ENCODE measurements at regions not wholly inside any gene's neighbourhood (a gene's known extent, or its start where the extent isn't known, plus 50 kb on each side); places are given as distances from the start of the nearest gene placed in this dataset.

DNA sequence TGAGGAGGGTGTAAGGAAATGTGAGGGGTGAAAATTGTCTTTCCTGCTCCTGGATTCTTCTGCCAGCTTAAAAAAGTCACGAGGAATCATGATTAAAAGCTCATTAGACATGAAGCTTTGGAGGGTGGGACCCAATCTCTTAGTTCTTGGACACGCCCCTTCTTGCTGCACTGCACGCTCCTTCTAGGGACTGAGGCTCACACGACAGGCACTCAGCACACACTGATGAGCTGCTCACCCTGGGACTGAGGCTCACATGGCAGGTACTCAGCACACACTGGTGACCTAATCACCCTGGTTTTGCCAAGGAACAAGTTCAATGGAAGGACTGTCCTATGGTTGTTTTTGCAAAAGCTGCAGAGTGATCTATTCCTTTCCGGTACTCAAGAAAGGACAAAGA lies 65.8 kb upstream of the ELMO1 start:
- TF ChIP-seq, protein P1, sequence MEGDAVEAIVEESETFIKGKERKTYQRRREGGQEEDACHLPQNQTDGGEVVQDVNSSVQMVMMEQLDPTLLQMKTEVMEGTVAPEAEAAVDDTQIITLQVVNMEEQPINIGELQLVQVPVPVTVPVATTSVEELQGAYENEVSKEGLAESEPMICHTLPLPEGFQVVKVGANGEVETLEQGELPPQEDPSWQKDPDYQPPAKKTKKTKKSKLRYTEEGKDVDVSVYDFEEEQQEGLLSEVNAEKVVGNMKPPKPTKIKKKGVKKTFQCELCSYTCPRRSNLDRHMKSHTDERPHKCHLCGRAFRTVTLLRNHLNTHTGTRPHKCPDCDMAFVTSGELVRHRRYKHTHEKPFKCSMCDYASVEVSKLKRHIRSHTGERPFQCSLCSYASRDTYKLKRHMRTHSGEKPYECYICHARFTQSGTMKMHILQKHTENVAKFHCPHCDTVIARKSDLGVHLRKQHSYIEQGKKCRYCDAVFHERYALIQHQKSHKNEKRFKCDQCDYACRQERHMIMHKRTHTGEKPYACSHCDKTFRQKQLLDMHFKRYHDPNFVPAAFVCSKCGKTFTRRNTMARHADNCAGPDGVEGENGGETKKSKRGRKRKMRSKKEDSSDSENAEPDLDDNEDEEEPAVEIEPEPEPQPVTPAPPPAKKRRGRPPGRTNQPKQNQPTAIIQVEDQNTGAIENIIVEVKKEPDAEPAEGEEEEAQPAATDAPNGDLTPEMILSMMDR (IDR thresholded peaks at IDR 0.05), result no peak
- ATAC-seq (no peak), DNase-seq (no peak)
- H3K4me1 ChIP-seq, result no peaks in the 10 kb centered on the region
- no peaks in the 10 kb centered on the region for H3K9me3 ChIP-seq
- no peaks in the 10 kb centered on the region for H3K36me3 ChIP-seq
- intact Hi-C loops (cut with DNase I), result no loop called here
- H3K27ac ChIP-seq, result no peak overlapping the region
- no peaks in the 10 kb centered on the region for H3K27me3 ChIP-seq
- no peak overlapping the region for H3K4me3 ChIP-seq

DNA sequence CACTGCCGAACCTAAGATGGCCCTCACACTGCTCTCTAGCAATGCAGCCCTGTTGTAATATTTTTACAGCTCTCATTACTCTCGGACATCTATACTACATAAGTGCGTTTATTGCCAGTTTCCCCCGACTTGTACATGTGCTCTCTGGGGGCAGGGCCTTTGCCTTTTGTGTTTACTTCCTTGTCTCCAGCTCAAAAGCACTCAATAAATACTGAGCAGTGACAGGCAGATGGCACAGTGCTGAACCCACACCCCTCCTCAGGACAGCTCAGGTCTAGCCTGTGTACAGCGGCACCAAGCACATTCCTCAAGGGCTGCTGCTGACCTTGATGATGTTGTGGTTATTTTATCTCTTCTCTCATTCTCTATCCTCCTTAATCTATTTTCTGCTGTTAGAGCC lies 68.0 kb upstream of the ELMO1 start:
- no peak for DNase-seq
- Histone ChIP-seq H3K27ac (no peak overlapping the region), H3K36me3 (no peaks in the 10 kb centered on the region), H3K4me3 (no peak overlapping the region), H3K27me3 (no peaks in the 10 kb centered on the region), H3K4me1 (no peaks in the 10 kb centered on the region), H3K9me3 (no peaks in the 10 kb centered on the region)
- no peak for ATAC-seq
- TF ChIP-seq, protein P1 (IDR thresholded peaks at IDR 0.05), result no peak
- intact Hi-C loops (cut with DNase I), result no loop called here

DNA sequence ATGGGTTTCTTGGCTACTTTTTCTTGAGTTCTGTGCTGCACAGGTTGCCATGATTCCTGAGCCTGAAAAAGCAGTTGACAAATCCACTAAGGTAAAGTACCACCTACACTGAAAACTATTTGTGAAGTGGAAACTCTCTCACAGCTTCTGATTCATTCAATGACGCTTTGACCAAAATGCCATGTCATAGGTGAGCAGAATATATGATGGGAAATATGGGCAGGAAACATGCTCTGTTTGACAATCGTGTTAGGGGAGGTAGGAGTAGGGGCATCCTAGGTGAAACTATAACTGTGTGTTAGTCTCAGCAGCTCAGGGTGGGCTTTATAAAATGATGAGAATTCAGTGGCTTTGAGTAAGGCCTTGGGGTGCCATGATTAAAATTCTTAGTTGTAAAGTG lies 69.6 kb upstream of the ELMO1 start:
- Histone ChIP-seq H3K4me1 (no peaks in the 10 kb centered on the region), H3K36me3 (no peaks in the 10 kb centered on the region), H3K27ac (no peak overlapping the region), H3K27me3 (no peaks in the 10 kb centered on the region), H3K4me3 (no peak overlapping the region), H3K9me3 (no peaks in the 10 kb centered on the region)
- DNase-seq, result no peak
- TF ChIP-seq, protein P1 (IDR thresholded peaks at IDR 0.05), result no peak
- no peak for ATAC-seq
- intact Hi-C loops (cut with DNase I), result no loop called here

DNA sequence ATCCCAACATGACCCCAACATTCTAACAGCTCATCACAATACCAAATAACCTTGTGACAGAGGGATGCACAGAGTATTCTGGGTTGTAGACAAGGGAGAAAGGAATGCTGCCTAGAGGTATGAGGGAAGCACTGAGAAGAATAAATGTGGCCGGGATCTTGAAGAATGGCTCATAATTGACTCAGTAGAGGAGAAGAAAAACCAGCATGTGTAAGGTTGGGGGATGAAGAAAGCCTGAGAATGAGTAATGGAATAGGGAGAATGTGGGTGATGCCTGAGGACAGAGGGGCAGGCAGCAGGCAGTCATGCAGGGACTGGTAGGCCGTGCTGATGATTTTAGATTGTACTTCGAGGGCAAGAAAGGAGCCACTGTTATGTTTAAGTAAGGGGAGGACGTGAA lies 75.4 kb upstream of the ELMO1 start:
- Histone ChIP-seq H3K4me3 (no peak overlapping the region), H3K4me1 (no peaks in the 10 kb centered on the region), H3K9me3 (no peaks in the 10 kb centered on the region), H3K27me3 (no peaks in the 10 kb centered on the region), H3K36me3 (no peaks in the 10 kb centered on the region), H3K27ac (no peak overlapping the region)
- DNase-seq (no peak), ATAC-seq (no peak)
- intact Hi-C loops (cut with DNase I), result no loop called here
- TF ChIP-seq, protein P1 (IDR thresholded peaks at IDR 0.05), result no peak

DNA sequence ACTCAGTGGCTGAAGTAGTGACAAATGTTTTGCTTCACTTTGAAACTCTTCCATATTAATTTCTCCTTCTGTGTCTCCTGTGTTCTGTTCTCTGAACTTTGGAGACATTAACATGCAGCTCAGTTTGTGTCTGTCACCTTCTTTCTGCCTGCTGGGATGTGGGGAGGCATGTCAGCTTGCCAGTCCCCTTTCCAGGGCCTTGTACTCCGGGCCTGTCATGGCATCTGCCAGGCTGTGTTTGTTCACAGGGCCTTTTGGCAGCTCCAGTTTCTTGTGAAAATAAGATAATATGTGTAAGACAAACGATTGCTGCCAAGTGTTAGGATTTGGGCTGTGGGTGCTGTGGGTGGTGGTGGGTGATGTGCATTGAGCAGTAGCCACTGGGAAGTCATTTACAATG lies 76.1 kb upstream of the ELMO1 start:
- ATAC-seq (no peak), DNase-seq (no peak)
- intact Hi-C loops (cut with DNase I), result no loop called here

More for the DNA sequence above, 76.1 kb upstream of the ELMO1 start:
- no peak overlapping the region for H3K27ac ChIP-seq
- no peaks in the 10 kb centered on the region for H3K36me3 ChIP-seq
- H3K9me3 ChIP-seq, result no peaks in the 10 kb centered on the region
- no peak overlapping the region for H3K4me3 ChIP-seq
- TF ChIP-seq, protein P1 (IDR thresholded peaks at IDR 0.05), result no peak
- H3K4me1 ChIP-seq, result no peaks in the 10 kb centered on the region
- no peaks in the 10 kb centered on the region for H3K27me3 ChIP-seq
